ENCODE measurements at regions not wholly inside any gene's neighbourhood (a gene's known extent, or its start where the extent isn't known, plus 50 kb on each side); places are given as distances from the start of the nearest gene placed in this dataset.

- Histone ChIP-seq H3K4me3 (no peak overlapping the region), H3K27ac (no peak overlapping the region), H3K27me3 (no peaks in the 10 kb centered on the region), H3K4me1 (no peaks in the 10 kb centered on the region), H3K36me3 (no peaks in the 10 kb centered on the region), H3K9me3 (no peaks in the 10 kb centered on the region)
- no peak for DNase-seq
- intact Hi-C loops (cut with DNase I), result no loop called here
- WGBS, 2 donors, result 70 to 81% methylated on average over 9 of the region's 9 CpGs
- TF ChIP-seq POLR2A (IDR thresholded peaks at IDR 0.05) (no peak), EP300 (IDR thresholded peaks at IDR 0.05) (no peak), CTCF (IDR thresholded peaks at IDR 0.05) (no peak), POLR2AphosphoS5 (IDR thresholded peaks at IDR 0.05) (no peak)
Observed at GRCh38 chr2:11955884-11956291, 209.5 kb downstream of the LPIN1 start.

- Histone ChIP-seq H3K4me1 (peaks cover 0 to 23% (median 17%) of the 10 kb centered on the region in 4 donors), H3K9me3 (no peaks in the 10 kb centered on the region), H3K36me3 (no peaks in the 10 kb centered on the region), H3K4me3 (no peak overlapping the region), H3K27ac (peak overlapping the region in 3 of 4 donors; percentile 39 to 69 (median 66)), H3K27me3 (no peaks in the 10 kb centered on the region)
- intact Hi-C loops (cut with DNase I), result no loop called here
- 34 to 67% methylated on average over 10 of the region's 10 CpGs for WGBS, 2 donors
- TF ChIP-seq CTCF (IDR thresholded peaks at IDR 0.05) (no peak), POLR2AphosphoS5 (IDR thresholded peaks at IDR 0.05) (peak in 2 of 4 donors; percentile 30 to 60)
- no peak for DNase-seq
Observed at GRCh38 chr2:11962707-11963328, 216.4 kb downstream of the LPIN1 start.

- 80 to 90% methylated on average over 1 of the region's 1 CpG for WGBS, 2 donors
- no peak for TF ChIP-seq POLR2A (IDR thresholded peaks at IDR 0.05)
- no peak for TF ChIP-seq POLR2AphosphoS5 (IDR thresholded peaks at IDR 0.05)
- no peak for TF ChIP-seq CTCF (IDR thresholded peaks at IDR 0.05)
- TF ChIP-seq EP300 (IDR thresholded peaks at IDR 0.05), result no peak
- peak overlapping the region in 2 of 4 donors; percentile 66 to 69 for H3K27ac ChIP-seq
- H3K9me3 ChIP-seq, result no peaks in the 10 kb centered on the region
- H3K36me3 ChIP-seq, result no peaks in the 10 kb centered on the region
- intact Hi-C loops (cut with DNase I), result no loop called here
- H3K4me1 ChIP-seq, result peaks cover 0 to 31% (median 26%) of the 10 kb centered on the region in 4 donors
- DNase-seq, result no peak
- H3K4me3 ChIP-seq, result no peak overlapping the region
- H3K27me3 ChIP-seq, result no peaks in the 10 kb centered on the region
Observed at GRCh38 chr2:11963966-11964365, 217.5 kb downstream of the LPIN1 start.

GRCh38 chr2:11967946-11968465 is 221.6 kb downstream of the LPIN1 start:
- intact Hi-C loops (cut with DNase I), result no loop called here
- H3K27ac ChIP-seq, result no peak overlapping the region
- 48% methylated on average over 7 of the region's 7 CpGs for WGBS, 2 donors
- H3K9me3 ChIP-seq, result no peaks in the 10 kb centered on the region
- TF ChIP-seq POLR2AphosphoS5 (IDR thresholded peaks at IDR 0.05) (no peak), EP300 (IDR thresholded peaks at IDR 0.05) (no peak), POLR2A (IDR thresholded peaks at IDR 0.05) (no peak), CTCF (IDR thresholded peaks at IDR 0.05) (no peak)
- H3K36me3 ChIP-seq, result no peaks in the 10 kb centered on the region
- peaks cover 0 to 21% (median 19%) of the 10 kb centered on the region in 4 donors for H3K4me1 ChIP-seq
- no peaks in the 10 kb centered on the region for H3K27me3 ChIP-seq
- H3K4me3 ChIP-seq, result no peak overlapping the region
- no peak for DNase-seq

GRCh38 chr2:11968521-11968920 is 222.1 kb downstream of the LPIN1 start:
- Histone ChIP-seq H3K4me3 (no peak overlapping the region), H3K4me1 (peaks cover 0 to 16% (median 14%) of the 10 kb centered on the region in 4 donors), H3K9me3 (no peaks in the 10 kb centered on the region), H3K27ac (no peak overlapping the region), H3K27me3 (no peaks in the 10 kb centered on the region), H3K36me3 (no peaks in the 10 kb centered on the region)
- DNase-seq, result no peak
- intact Hi-C loops (cut with DNase I), result no loop called here
- TF ChIP-seq POLR2A (IDR thresholded peaks at IDR 0.05) (no peak), CTCF (IDR thresholded peaks at IDR 0.05) (no peak), EP300 (IDR thresholded peaks at IDR 0.05) (no peak), POLR2AphosphoS5 (IDR thresholded peaks at IDR 0.05) (no peak)
- 71 to 85% methylated on average over 5 of the region's 5 CpGs for WGBS, 2 donors
